Neural progenitor cell (in vitro differentiated cells): ENCODE measurements at regions not wholly inside any gene's neighbourhood (a gene's known extent, or its start where the extent isn't known, plus 50 kb on each side); places are given as distances from the start of the nearest gene placed in this dataset.

Source experiments
- DNase-seq: peaks from one replicate; pipeline ENCODE4 v3.0.0-alpha.2; 2016; ENCODE audit warnings: low spot score
- H2AFZ ChIP-seq: fragments of 200-600 bp; sonication (generic); replicated peaks from 2 replicates; pipeline ENCODE4 v1.6.1; 2016; ENCODE audit warnings: antibody characterized with exemption
- H3F3A ChIP-seq: fragments of 200-600 bp; sonication (generic); 2 replicates; pipeline ENCODE4 v1.6.1; 2016; ENCODE audit warnings: antibody characterized with exemption, low read depth
- H3K27ac ChIP-seq: fragments of 200-600 bp; sonication (generic); 2 replicates; pipeline ENCODE4 v1.5.1; 2016; ENCODE audit warnings: mild to moderate bottlenecking
- H3K27me3 ChIP-seq: fragments of 200-600 bp; sonication (generic); 2 replicates; pipeline ENCODE4 v1.6.1; 2016; ENCODE audit warnings: mild to moderate bottlenecking, moderate library complexity
- H3K36me3 ChIP-seq: fragments of 200-600 bp; sonication (generic); 2 replicates; pipeline ENCODE4 v1.5.1; 2016
- H3K4me1 ChIP-seq: fragments of 200-600 bp; sonication (generic); 2 replicates; pipeline ENCODE4 v1.6.1; 2016; ENCODE audit warnings: mixed run types
- H3K4me2 ChIP-seq: fragments of 200-600 bp; sonication (generic); 2 replicates; pipeline ENCODE4 v1.6.1; 2016
- H3K4me3 ChIP-seq: fragments of 200-600 bp; sonication (generic); 2 replicates; pipeline ENCODE4 v1.5.1; 2016
- H3K79me2 ChIP-seq: fragments of 200-600 bp; sonication (generic); 2 replicates; pipeline ENCODE4 v1.6.1; 2016; ENCODE audit warnings: low read depth
- H3K9ac ChIP-seq: fragments of 200-600 bp; sonication (generic); 2 replicates; pipeline ENCODE4 v1.6.1; 2016
- H3K9me3 ChIP-seq: fragments of 200-600 bp; sonication (generic); 2 replicates; pipeline ENCODE4 v1.5.1; 2016; ENCODE audit warnings: low read depth
- H4K20me1 ChIP-seq: fragments of 200-600 bp; sonication (generic); 2 replicates; pipeline ENCODE4 v1.6.1; 2016; ENCODE audit warnings: low read depth
- H3K27ac Mint-ChIP-seq: 3 replicates; pipeline ENCODE4 v1.8.0; 2021; ENCODE audit warnings: mixed read lengths
- H3K27me3 Mint-ChIP-seq: 2 replicates; pipeline ENCODE4 v1.8.0; 2022; ENCODE audit warnings: low read depth, mild to moderate bottlenecking, inconsistent platforms, moderate library complexity, mixed read lengths; ENCODE audit not compliant: insufficient read depth
- H3K36me3 Mint-ChIP-seq: 3 replicates; pipeline ENCODE4 v1.8.0; 2021; ENCODE audit warnings: mixed read lengths
- H3K4me1 Mint-ChIP-seq: 3 replicates; pipeline ENCODE4 v1.8.0; 2021; ENCODE audit warnings: mixed read lengths
- H3K4me3 Mint-ChIP-seq: 3 replicates; pipeline ENCODE4 v1.8.0; 2021; ENCODE audit warnings: mild to moderate bottlenecking, moderate library complexity, mixed read lengths
- H3K9me3 Mint-ChIP-seq: 3 replicates; pipeline ENCODE4 v1.8.0; 2020; ENCODE audit warnings: mixed read lengths
- EZH2 ChIP-seq: fragments of 200-600 bp; sonication (generic); IDR thresholded peaks from 2 replicates; pipeline ENCODE4 v1.6.1; 2017; ENCODE audit warnings: antibody characterized with exemption, mild to moderate bottlenecking, moderate library complexity
- EZH2phosphoT487 ChIP-seq: fragments of 200-600 bp; sonication (generic); IDR thresholded peaks from 2 replicates; pipeline ENCODE4 v1.6.1; 2017; ENCODE audit warnings: antibody characterized with exemption
- TF ChIP-seq, protein P1 (sequence below): fragments of 200-600 bp; sonication (generic); IDR thresholded peaks from 2 replicates; pipeline ENCODE4 v1.5.1; 2017; ENCODE audit warnings: antibody characterized with exemption, mild to moderate bottlenecking

GRCh38 chr14:53501361-53502211 lies 348.5 kb upstream of the DDHD1 start:
- TF ChIP-seq EZH2: no peak
- TF ChIP-seq, protein P1, sequence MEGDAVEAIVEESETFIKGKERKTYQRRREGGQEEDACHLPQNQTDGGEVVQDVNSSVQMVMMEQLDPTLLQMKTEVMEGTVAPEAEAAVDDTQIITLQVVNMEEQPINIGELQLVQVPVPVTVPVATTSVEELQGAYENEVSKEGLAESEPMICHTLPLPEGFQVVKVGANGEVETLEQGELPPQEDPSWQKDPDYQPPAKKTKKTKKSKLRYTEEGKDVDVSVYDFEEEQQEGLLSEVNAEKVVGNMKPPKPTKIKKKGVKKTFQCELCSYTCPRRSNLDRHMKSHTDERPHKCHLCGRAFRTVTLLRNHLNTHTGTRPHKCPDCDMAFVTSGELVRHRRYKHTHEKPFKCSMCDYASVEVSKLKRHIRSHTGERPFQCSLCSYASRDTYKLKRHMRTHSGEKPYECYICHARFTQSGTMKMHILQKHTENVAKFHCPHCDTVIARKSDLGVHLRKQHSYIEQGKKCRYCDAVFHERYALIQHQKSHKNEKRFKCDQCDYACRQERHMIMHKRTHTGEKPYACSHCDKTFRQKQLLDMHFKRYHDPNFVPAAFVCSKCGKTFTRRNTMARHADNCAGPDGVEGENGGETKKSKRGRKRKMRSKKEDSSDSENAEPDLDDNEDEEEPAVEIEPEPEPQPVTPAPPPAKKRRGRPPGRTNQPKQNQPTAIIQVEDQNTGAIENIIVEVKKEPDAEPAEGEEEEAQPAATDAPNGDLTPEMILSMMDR: no peak
- TF ChIP-seq EZH2phosphoT487: no peak

DNA sequence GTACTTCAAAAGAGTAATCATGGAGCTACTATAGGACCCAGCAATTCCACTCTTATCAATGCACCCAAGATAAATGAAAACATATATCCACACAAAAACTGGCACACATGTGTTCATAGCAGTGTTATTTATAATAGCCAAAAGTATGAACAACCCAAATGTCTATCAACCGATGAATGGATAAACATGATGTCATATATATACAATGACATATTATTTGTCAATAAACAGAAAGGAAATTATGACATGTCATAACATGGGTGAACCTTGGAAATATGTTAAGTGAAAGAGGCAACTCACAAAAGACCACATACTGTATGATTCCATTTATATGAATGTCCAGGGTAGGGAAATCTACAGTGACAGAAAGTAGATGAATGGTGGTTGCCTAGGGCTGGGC lies 347.1 kb upstream of the DDHD1 start:
- Histone ChIP-seq H3K36me3 (no peaks in the 10 kb centered on the region), H3F3A (no peaks in the 10 kb centered on the region), H3K9ac (no peak overlapping the region), H3K9me3 (peaks cover 5% of the 10 kb centered on the region), H3K27ac (no peak overlapping the region), H4K20me1 (no peaks in the 10 kb centered on the region), H3K4me3 (no peak overlapping the region), H2AFZ (no peak overlapping the region), H3K4me2 (no peak overlapping the region), H3K4me1 (no peaks in the 10 kb centered on the region), H3K79me2 (no peaks in the 10 kb centered on the region), H3K27me3 (no peaks in the 10 kb centered on the region)
- Mint-ChIP-seq H3K27me3 (no peaks in the 10 kb centered on the region), H3K4me1 (no peaks in the 10 kb centered on the region), H3K36me3 (no peaks in the 10 kb centered on the region), H3K27ac (no peak overlapping the region), H3K9me3 (peaks cover 14% of the 10 kb centered on the region), H3K4me3 (no peak overlapping the region)
- DNase-seq: no peak
- no peak for TF ChIP-seq EZH2
- TF ChIP-seq EZH2phosphoT487: no peak
- TF ChIP-seq, protein P1: no peak

More at GRCh38 chr14:53501361-53502211, 348.5 kb upstream of the DDHD1 start:
- Histone ChIP-seq H2AFZ (no peak overlapping the region), H3F3A (no peaks in the 10 kb centered on the region), H3K9ac (no peak overlapping the region), H3K27ac (no peak overlapping the region), H3K4me1 (no peaks in the 10 kb centered on the region), H3K9me3 (peaks cover 5% of the 10 kb centered on the region), H3K4me2 (no peak overlapping the region), H4K20me1 (no peaks in the 10 kb centered on the region), H3K79me2 (no peaks in the 10 kb centered on the region), H3K27me3 (no peaks in the 10 kb centered on the region), H3K4me3 (no peak overlapping the region), H3K36me3 (no peaks in the 10 kb centered on the region)
- Mint-ChIP-seq H3K4me3 (no peak overlapping the region), H3K9me3 (peaks cover 14% of the 10 kb centered on the region), H3K27me3 (no peaks in the 10 kb centered on the region), H3K4me1 (no peaks in the 10 kb centered on the region), H3K36me3 (no peaks in the 10 kb centered on the region), H3K27ac (no peak overlapping the region)
- DNase-seq: no peak

DNA sequence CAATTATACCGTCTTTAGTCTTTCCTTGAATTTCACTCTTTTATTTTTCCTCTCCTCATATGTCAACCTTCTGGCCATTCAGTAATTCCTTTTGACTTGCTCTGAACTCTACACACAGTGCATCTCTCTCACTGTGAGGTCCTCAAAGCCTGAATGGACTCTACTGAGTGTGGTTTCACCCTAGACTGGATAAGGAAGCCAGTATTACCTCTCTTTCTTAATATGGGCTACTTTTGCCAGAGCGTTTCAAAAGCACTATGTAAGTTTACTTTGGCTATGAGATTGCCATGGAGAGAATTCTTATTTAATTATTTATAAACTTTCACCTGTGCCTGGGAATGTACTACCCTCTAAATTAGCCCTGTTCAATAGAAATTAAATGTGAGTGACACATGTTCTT lies 343.5 kb upstream of the DDHD1 start:
- Mint-ChIP-seq H3K9me3 (no peaks in the 10 kb centered on the region), H3K36me3 (no peaks in the 10 kb centered on the region), H3K27me3 (no peaks in the 10 kb centered on the region), H3K4me3 (no peak overlapping the region), H3K4me1 (peaks cover 11% of the 10 kb centered on the region), H3K27ac (no peak overlapping the region)
- Histone ChIP-seq H3K27ac (no peak overlapping the region), H3K9ac (no peak overlapping the region), H3K36me3 (no peaks in the 10 kb centered on the region), H4K20me1 (no peaks in the 10 kb centered on the region), H3K27me3 (no peaks in the 10 kb centered on the region), H3K4me3 (no peak overlapping the region), H3K4me2 (no peak overlapping the region), H3K9me3 (no peaks in the 10 kb centered on the region), H3K4me1 (peaks cover 17% of the 10 kb centered on the region), H3K79me2 (no peaks in the 10 kb centered on the region), H2AFZ (no peak overlapping the region), H3F3A (no peaks in the 10 kb centered on the region)
- DNase-seq: no peak
- TF ChIP-seq, protein P1: no peak
- TF ChIP-seq EZH2 (no peak), EZH2phosphoT487 (no peak)
